ENCODE measurements at regions not wholly inside any gene's neighbourhood (a gene's known extent, or its start where the extent isn't known, plus 50 kb on each side); places are given as distances from the start of the nearest gene placed in this dataset.

- Histone ChIP-seq H3K9me3 (peaks cover 0 to 4% (median 0%) of the 10 kb centered on the region in 4 donors), H3K36me3 (no peaks in the 10 kb centered on the region), H3K4me1 (no peaks in the 10 kb centered on the region), H3K27me3 (no peaks in the 10 kb centered on the region), H3K27ac (no peak overlapping the region), H3K4me3 (no peak overlapping the region)
- no peak for DNase-seq
- TF ChIP-seq POLR2A (IDR thresholded peaks at IDR 0.05) (no peak), CTCF (IDR thresholded peaks at IDR 0.05) (no peak)
These were observed 895.2 kb downstream of the TRIB2 start for GRCh38 chr2:13611939-13612338.

DNA sequence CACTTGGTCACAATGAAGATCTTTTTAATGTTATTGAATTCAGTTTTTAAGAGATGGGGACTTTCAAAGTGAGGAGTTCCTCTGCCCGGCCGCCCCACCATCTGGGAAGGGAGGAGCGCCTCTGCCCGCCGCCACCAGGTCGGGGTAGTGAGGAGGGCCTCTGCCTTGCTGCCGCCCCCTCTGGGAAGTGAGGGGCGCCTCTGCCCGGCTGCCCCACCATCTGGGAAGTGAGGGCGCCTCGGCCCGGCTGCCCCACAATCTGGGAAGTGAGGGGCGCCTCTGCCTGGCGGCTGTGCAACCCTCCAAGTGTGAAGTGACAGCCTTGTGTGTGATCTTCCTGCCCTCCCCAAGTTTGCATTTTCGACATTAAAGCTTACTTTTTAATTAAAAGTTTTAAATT, 899.3 kb downstream of the TRIB2 start:
- H3K4me1 ChIP-seq: no peaks in the 10 kb centered on the region
- H3K27me3 ChIP-seq: no peaks in the 10 kb centered on the region
- peaks cover 0 to 4% (median 0%) of the 10 kb centered on the region in 4 donors for H3K9me3 ChIP-seq
- no peak for DNase-seq
- no peaks in the 10 kb centered on the region for H3K36me3 ChIP-seq
- no peak overlapping the region for H3K27ac ChIP-seq
- TF ChIP-seq CTCF (IDR thresholded peaks at IDR 0.05): no peak
- TF ChIP-seq POLR2A (IDR thresholded peaks at IDR 0.05): no peak
- H3K4me3 ChIP-seq: no peak overlapping the region

DNA sequence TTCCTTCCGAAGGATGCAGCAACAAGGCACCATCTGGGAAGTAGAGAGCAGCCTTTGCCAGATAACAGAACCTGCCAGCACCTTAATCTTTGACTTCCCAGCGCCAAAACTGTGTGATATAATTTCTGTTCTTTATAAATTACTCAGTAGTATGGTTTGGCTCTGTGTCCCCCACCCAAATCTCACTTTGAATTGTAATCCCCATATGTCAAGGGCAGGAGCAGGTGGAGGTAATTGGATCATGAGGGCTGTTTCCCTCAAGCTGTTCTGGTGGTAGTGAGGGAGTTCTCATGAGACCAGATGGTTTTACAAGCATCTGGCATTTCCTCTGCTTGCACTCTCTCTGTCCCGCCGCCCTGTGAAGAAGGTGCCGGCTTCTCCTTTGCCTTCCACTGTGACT, 899.9 kb downstream of the TRIB2 start:
- Histone ChIP-seq H3K27me3 (no peaks in the 10 kb centered on the region), H3K4me1 (no peaks in the 10 kb centered on the region), H3K36me3 (no peaks in the 10 kb centered on the region), H3K27ac (no peak overlapping the region), H3K9me3 (peaks cover 0 to 4% (median 0%) of the 10 kb centered on the region in 4 donors), H3K4me3 (no peak overlapping the region)
- DNase-seq: no peak
- TF ChIP-seq CTCF (IDR thresholded peaks at IDR 0.05) (no peak), POLR2A (IDR thresholded peaks at IDR 0.05) (no peak)

- Histone ChIP-seq H3K4me1 (no peaks in the 10 kb centered on the region), H3K9me3 (no peaks in the 10 kb centered on the region)
- DNase-seq: no peak
These were observed 911.4 kb downstream of the TRIB2 start for GRCh38 chr2:13628122-13628521.

GRCh38 chr2:13638181-13638580, 921.4 kb downstream of the TRIB2 start:
- Histone ChIP-seq H3K4me3 (no peak overlapping the region), H3K27ac (no peak overlapping the region), H3K9me3 (no peaks in the 10 kb centered on the region), H3K27me3 (no peaks in the 10 kb centered on the region), H3K36me3 (no peaks in the 10 kb centered on the region), H3K4me1 (no peaks in the 10 kb centered on the region)
- TF ChIP-seq CTCF (IDR thresholded peaks at IDR 0.05): no peak
- no peak for TF ChIP-seq POLR2A (IDR thresholded peaks at IDR 0.05)
- DNase-seq: no peak

More at GRCh38 chr2:13628122-13628521, 911.4 kb downstream of the TRIB2 start:
- Histone ChIP-seq H3K4me3 (no peak overlapping the region), H3K27me3 (no peaks in the 10 kb centered on the region), H3K36me3 (no peaks in the 10 kb centered on the region), H3K27ac (no peak overlapping the region)
- TF ChIP-seq CTCF (IDR thresholded peaks at IDR 0.05) (no peak), POLR2A (IDR thresholded peaks at IDR 0.05) (no peak)

DNA sequence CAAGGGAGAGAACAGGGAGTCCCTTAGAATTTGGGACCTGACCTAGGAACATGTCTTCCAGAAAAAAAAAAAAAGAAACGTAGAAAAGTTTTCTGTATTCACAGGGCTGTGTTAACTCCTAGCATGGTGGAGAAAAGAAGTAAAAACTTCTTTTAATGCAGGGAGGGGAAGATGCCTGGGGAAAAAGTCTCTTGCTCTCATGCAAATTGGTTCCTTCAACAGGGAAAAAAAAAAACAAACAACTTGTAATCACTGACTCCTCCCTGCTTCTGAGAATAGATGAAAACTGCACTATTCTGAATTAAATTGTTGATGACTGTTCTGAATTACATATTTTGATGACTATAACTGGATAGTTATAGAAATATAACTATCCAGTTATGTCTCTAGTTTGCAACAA, 933.2 kb downstream of the TRIB2 start:
- no peaks in the 10 kb centered on the region for H3K27me3 ChIP-seq
- H3K36me3 ChIP-seq: no peaks in the 10 kb centered on the region
- H3K4me1 ChIP-seq: no peaks in the 10 kb centered on the region
- no peak for TF ChIP-seq CTCF (IDR thresholded peaks at IDR 0.05)
- TF ChIP-seq POLR2A (IDR thresholded peaks at IDR 0.05): no peak
- H3K27ac ChIP-seq: no peak overlapping the region
- no peak overlapping the region for H3K4me3 ChIP-seq
- no peak for DNase-seq
- no peaks in the 10 kb centered on the region for H3K9me3 ChIP-seq

All from Peyer's patch (tissue), 4 donors.